Mesendoderm (in vitro differentiated cells): ENCODE measurements at regions not wholly inside any gene's neighbourhood (a gene's known extent, or its start where the extent isn't known, plus 50 kb on each side); places are given as distances from the start of the nearest gene placed in this dataset.

Experiments
- DNase-seq: peaks from one replicate; pipeline ENCODE4 v3.0.0; 2013
- H2AK5ac ChIP-seq: 2 replicates; pipeline ENCODE4 v1.6.1; 2013; ENCODE audit warnings: low read length, inconsistent platforms
- H2BK120ac ChIP-seq: 2 replicates; pipeline ENCODE4 v1.6.1; 2013; ENCODE audit warnings: low read depth, mild to moderate bottlenecking, low read length, moderate library complexity, mixed read lengths
- H2BK15ac ChIP-seq: replicated peaks from 2 replicates; pipeline ENCODE4 v1.6.1; 2013; ENCODE audit warnings: low read depth, mild to moderate bottlenecking, moderate library complexity
- H2BK5ac ChIP-seq: 2 replicates; pipeline ENCODE4 v1.6.1; 2013; ENCODE audit warnings: low read length, inconsistent platforms
- H3K18ac ChIP-seq: 2 replicates; pipeline ENCODE4 v1.6.1; 2013; ENCODE audit warnings: mild to moderate bottlenecking, low read length, mixed read lengths
- H3K23ac ChIP-seq: one replicate; pipeline ENCODE4 v1.6.1; 2013; ENCODE audit warnings: low read length
- H3K27ac ChIP-seq: 2 replicates; pipeline ENCODE4 v1.5.1; 2013; ENCODE audit warnings: low read depth, mild to moderate bottlenecking, inconsistent platforms, low read length, moderate library complexity
- H3K27me3 ChIP-seq: 2 replicates; pipeline ENCODE4 v1.6.1; 2013; ENCODE audit warnings: low read length, control low read depth, mild to moderate bottlenecking, inconsistent platforms; ENCODE audit not compliant: insufficient read depth, poor library complexity
- H3K36me3 ChIP-seq: 2 replicates; pipeline ENCODE4 v1.6.1; 2013; ENCODE audit warnings: low read length, inconsistent platforms; ENCODE audit not compliant: control insufficient read depth, insufficient read depth
- H3K4ac ChIP-seq: one replicate; pipeline ENCODE4 v1.6.1; 2013; ENCODE audit warnings: low read depth, mild to moderate bottlenecking, low read length, moderate library complexity
- H3K4me1 ChIP-seq: 2 replicates; pipeline ENCODE4 v1.6.1; 2013; ENCODE audit warnings: low read depth, low read length, inconsistent platforms; ENCODE audit not compliant: control insufficient read depth
- H3K4me2 ChIP-seq: 2 replicates; pipeline ENCODE4 v1.6.1; 2013; ENCODE audit warnings: low read length
- H3K4me3 ChIP-seq: 2 replicates; pipeline ENCODE4 v1.5.1; 2013; ENCODE audit warnings: mild to moderate bottlenecking, low read length
- H3K56ac ChIP-seq: one replicate; pipeline ENCODE4 v1.6.1; 2013; ENCODE audit warnings: low read length
- H3K79me1 ChIP-seq: 2 replicates; pipeline ENCODE4 v1.6.1; 2013; ENCODE audit warnings: low read length, inconsistent platforms
- H3K79me2 ChIP-seq: 2 replicates; pipeline ENCODE4 v1.6.1; 2013; ENCODE audit warnings: mild to moderate bottlenecking, low read length; ENCODE audit not compliant: control insufficient read depth, insufficient read depth
- H3K9ac ChIP-seq: 2 replicates; pipeline ENCODE4 v1.6.1; 2013; ENCODE audit warnings: low read length, inconsistent platforms
- H4K5ac ChIP-seq: one replicate; pipeline ENCODE4 v1.6.1; 2013; ENCODE audit warnings: low read length
- H4K8ac ChIP-seq: one replicate; pipeline ENCODE4 v1.6.1; 2013; ENCODE audit warnings: low read depth, mild to moderate bottlenecking, control low read depth, low read length, moderate library complexity
- WGBS: extraction: QIAGEN DNeasy Blood & Tissue Kit; methylation state at CpG from one replicate; pipeline ENCODE4 v1.1.7; 2013; ENCODE audit warnings: low lambda C conversion rate, missing lambda C conversion rate; ENCODE audit not compliant: insufficient coverage; ENCODE audit errors: extremely low coverage; 5-methylcytosine and 5-hydroxymethylcytosine counted together

DNA sequence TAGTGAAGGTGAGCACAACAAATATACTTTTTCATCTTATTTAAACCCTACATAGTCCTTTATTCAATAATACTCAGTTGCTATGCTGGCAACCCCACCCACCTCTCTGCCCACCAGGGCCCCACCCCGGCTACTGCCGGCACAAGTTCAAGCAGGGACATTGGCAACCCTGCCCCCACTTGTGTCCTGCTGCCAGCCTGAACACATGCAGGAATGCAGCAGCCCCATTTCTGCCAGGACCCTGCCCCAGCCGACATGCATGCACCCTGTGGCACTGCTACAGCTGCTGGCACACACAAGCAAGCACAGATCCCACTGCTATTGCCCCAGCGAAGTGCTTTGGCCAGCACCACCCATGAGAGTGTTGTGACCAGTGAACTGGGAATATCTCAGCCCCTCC, 289.8 kb downstream of the COG6 start:
- Histone ChIP-seq H2AK5ac (no peak overlapping the region), H3K4ac (no peak overlapping the region), H3K18ac (no peak overlapping the region), H3K36me3 (no peaks in the 10 kb centered on the region), H2BK15ac (no peak overlapping the region), H3K4me1 (no peaks in the 10 kb centered on the region), H3K79me2 (no peaks in the 10 kb centered on the region), H4K5ac (no peak overlapping the region), H3K4me3 (no peak overlapping the region), H3K4me2 (no peak overlapping the region), H3K56ac (no peak overlapping the region), H3K23ac (no peak overlapping the region), H3K79me1 (no peaks in the 10 kb centered on the region), H2BK5ac (no peak overlapping the region), H3K27ac (no peak overlapping the region), H3K9ac (no peak overlapping the region), H4K8ac (no peak overlapping the region), H2BK120ac (no peak overlapping the region), H3K27me3 (no peaks in the 10 kb centered on the region)
- DNase-seq = no peak
- WGBS = no CpG with 5 or more reads among the region's 4 CpGs

DNA sequence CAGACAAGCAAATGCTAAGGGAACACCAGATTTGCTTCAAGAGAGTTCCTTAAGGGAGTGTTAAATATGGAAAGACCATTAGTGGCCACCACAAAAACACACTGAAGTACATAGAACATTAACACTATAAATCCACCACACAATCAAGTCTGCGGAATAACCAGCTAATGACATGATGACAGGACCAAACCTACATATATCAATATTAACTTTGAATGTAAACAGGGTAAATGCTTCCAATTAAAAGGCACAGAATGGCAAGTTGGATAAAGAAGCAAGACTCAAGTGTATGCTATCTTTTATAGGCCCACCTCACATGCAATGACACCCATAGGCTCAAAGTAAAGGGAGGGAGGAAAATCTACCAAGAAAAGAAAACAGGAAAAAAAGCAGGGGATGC, 291.3 kb downstream of the COG6 start:
- Histone ChIP-seq H3K27me3 (no peaks in the 10 kb centered on the region), H3K79me2 (no peaks in the 10 kb centered on the region), H3K27ac (no peak overlapping the region), H3K4me3 (no peak overlapping the region), H2BK5ac (no peak overlapping the region), H3K9ac (no peak overlapping the region), H3K4me1 (no peaks in the 10 kb centered on the region), H3K4me2 (no peak overlapping the region), H3K18ac (no peak overlapping the region), H3K56ac (no peak overlapping the region), H2AK5ac (no peak overlapping the region), H3K36me3 (no peaks in the 10 kb centered on the region), H4K5ac (no peak overlapping the region), H2BK120ac (no peak overlapping the region), H3K23ac (no peak overlapping the region), H3K4ac (no peak overlapping the region), H4K8ac (no peak overlapping the region), H3K79me1 (no peaks in the 10 kb centered on the region), H2BK15ac (no peak overlapping the region)
- no peak for DNase-seq
- no CpG with 5 or more reads among the region's 1 CpG for WGBS

DNA sequence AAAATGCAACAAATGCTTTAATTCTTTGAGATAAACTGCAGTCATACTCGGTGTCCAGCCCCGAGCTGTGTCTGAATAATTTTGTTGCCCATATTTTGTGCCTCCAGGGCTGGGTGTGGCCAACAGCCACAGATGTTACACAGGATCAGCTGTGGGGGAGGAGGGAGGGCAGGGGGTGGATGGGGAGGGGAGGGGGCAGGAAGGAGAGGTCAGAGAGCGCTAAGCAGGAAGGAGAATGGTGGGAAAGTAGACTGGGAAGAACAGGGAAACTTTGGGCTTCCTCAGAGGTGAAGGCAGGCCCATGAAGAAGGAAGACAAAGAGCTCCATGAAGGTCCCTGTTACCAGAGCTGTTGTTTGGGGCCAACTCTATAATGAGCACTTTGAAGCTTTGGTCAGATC, 295.8 kb downstream of the COG6 start:
- no peak overlapping the region for H3K4me3 ChIP-seq
- no peaks in the 10 kb centered on the region for H3K79me1 ChIP-seq
- H4K5ac ChIP-seq = no peak overlapping the region
- H3K23ac ChIP-seq = no peak overlapping the region
- H2BK120ac ChIP-seq = no peak overlapping the region
- H4K8ac ChIP-seq = no peak overlapping the region
- no peak overlapping the region for H3K56ac ChIP-seq
- H2BK15ac ChIP-seq = no peak overlapping the region
- no peak overlapping the region for H3K18ac ChIP-seq
- H3K36me3 ChIP-seq = no peaks in the 10 kb centered on the region
- no peak overlapping the region for H3K9ac ChIP-seq
- WGBS = no CpG with 5 or more reads among the region's 3 CpGs
- no peak overlapping the region for H3K27ac ChIP-seq
- no peaks in the 10 kb centered on the region for H3K4me1 ChIP-seq
- DNase-seq = no peak
- H3K4me2 ChIP-seq = no peak overlapping the region
- no peak overlapping the region for H2AK5ac ChIP-seq
- no peaks in the 10 kb centered on the region for H3K79me2 ChIP-seq
- no peak overlapping the region for H3K4ac ChIP-seq
- no peaks in the 10 kb centered on the region for H3K27me3 ChIP-seq
- H2BK5ac ChIP-seq = no peak overlapping the region

DNA sequence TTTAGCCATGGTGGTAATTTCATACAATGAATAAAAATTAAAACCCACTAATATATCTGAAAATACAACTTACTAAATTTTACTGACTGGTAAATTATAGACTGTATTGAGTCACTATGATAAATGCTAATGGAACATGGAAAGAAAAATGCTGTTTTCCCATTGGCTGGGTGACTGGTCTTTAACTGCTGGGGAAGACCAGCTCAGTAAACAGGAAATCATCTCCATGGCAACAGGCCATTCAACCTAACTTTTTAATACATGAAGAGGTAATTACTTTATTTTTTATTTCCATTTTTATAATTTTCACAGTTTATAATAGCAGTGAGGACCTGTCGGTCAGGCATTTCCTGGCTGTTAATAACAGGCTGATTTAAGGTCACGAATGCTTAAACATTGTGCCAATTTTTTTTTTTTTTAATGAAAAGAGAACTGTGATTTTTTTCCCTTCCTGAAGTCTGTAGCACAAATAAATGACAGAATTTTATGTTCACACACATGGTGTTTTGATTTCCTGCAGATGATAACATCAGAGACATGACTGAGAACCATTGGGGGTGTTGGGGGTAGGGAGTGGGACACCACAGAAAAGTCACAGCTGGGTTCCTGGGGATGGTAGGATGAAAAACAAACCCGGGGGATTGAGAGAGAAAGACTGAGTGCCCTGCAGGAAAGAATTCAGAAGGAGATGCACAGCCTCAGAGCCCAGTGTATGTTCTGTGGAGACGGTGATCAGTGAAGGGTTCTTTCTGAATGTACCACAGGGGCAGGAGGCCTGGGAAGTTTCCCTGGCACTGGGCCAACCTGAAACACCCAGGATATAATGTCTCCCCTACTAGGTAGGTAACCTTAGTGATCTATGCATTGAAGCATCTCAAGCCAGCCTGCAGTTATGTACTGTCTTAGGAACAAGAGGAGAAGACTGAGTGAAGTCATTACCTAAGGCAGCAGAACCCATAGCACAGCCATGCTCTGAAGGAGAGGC, 297.1 kb downstream of the COG6 start:
- Histone ChIP-seq H4K5ac (no peak overlapping the region), H3K4ac (no peak overlapping the region), H3K18ac (no peak overlapping the region), H3K36me3 (no peaks in the 10 kb centered on the region), H3K79me2 (no peaks in the 10 kb centered on the region), H3K4me2 (no peak overlapping the region), H3K4me1 (no peaks in the 10 kb centered on the region), H3K4me3 (no peak overlapping the region), H4K8ac (no peak overlapping the region), H2BK120ac (no peak overlapping the region), H3K27ac (no peak overlapping the region), H3K79me1 (no peaks in the 10 kb centered on the region), H3K27me3 (no peaks in the 10 kb centered on the region), H3K56ac (no peak overlapping the region), H2AK5ac (no peak overlapping the region), H2BK15ac (no peak overlapping the region), H2BK5ac (no peak overlapping the region), H3K23ac (no peak overlapping the region), H3K9ac (no peak overlapping the region)
- DNase-seq = peak; percentile 54
- WGBS = no CpG with 5 or more reads among the region's 4 CpGs

DNA sequence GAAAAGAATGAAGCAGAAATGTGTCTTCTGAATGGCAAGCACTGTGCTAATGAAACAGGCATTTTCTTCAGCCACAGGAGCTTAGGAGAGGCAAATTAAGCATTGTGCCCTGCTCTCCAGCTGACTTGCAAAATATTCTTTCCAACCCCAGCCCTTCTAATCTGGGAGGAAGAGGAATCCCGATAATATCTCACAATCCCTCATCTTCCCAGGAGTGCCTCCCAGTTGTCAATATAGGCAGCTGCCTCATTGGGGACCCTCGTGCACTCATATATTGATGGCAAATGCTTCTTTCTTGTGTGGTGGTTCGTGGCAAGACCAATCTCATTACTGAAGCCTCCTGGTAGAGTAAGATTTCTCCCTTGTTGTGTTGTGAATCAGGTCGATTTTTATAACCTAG, 299.0 kb downstream of the COG6 start:
- WGBS = no CpG with 5 or more reads among the region's 4 CpGs
- no peak overlapping the region for H3K4me3 ChIP-seq
- no peak overlapping the region for H2AK5ac ChIP-seq
- no peaks in the 10 kb centered on the region for H3K79me2 ChIP-seq
- no peak overlapping the region for H2BK5ac ChIP-seq
- DNase-seq = no peak
- H3K56ac ChIP-seq = no peak overlapping the region
- no peak overlapping the region for H3K23ac ChIP-seq
- H4K5ac ChIP-seq = no peak overlapping the region
- H2BK120ac ChIP-seq = no peak overlapping the region
- H4K8ac ChIP-seq = no peak overlapping the region
- no peaks in the 10 kb centered on the region for H3K4me1 ChIP-seq
- no peak overlapping the region for H3K9ac ChIP-seq
- no peaks in the 10 kb centered on the region for H3K79me1 ChIP-seq
- no peaks in the 10 kb centered on the region for H3K27me3 ChIP-seq
- no peaks in the 10 kb centered on the region for H3K36me3 ChIP-seq
- H3K27ac ChIP-seq = no peak overlapping the region
- H3K4me2 ChIP-seq = no peak overlapping the region
- no peak overlapping the region for H2BK15ac ChIP-seq
- no peak overlapping the region for H3K18ac ChIP-seq
- no peak overlapping the region for H3K4ac ChIP-seq

DNA sequence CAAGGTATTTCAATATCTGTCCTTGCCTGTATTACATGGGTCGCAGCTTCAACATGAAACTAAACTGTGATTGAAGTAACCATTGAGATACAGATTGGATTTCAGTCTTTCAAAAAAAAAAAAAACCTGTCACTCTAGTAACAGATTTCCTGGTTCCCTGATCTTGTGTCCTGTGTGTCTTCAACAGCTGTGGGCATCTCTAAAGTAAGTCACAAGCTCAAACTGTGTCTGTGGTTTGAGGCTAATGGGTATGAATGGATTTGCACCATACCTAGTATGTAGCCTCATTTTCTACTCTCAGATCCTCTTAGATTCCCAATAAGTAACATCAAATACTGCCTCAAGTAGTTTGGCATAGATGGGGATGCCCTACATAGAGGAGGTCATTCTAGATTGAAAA, 300.1 kb downstream of the COG6 start:
- no peak overlapping the region for H3K4me3 ChIP-seq
- H3K79me1 ChIP-seq = no peaks in the 10 kb centered on the region
- no peaks in the 10 kb centered on the region for H3K27me3 ChIP-seq
- no peaks in the 10 kb centered on the region for H3K79me2 ChIP-seq
- no peak for DNase-seq
- no peak overlapping the region for H4K8ac ChIP-seq
- no peak overlapping the region for H3K9ac ChIP-seq
- no peak overlapping the region for H3K56ac ChIP-seq
- H2BK5ac ChIP-seq = no peak overlapping the region
- no peak overlapping the region for H3K18ac ChIP-seq
- no peak overlapping the region for H3K4me2 ChIP-seq
- H3K4me1 ChIP-seq = no peaks in the 10 kb centered on the region
- H3K27ac ChIP-seq = no peak overlapping the region
- no CpG with 5 or more reads among the region's 1 CpG for WGBS
- no peak overlapping the region for H4K5ac ChIP-seq
- H3K4ac ChIP-seq = no peak overlapping the region
- no peak overlapping the region for H2BK15ac ChIP-seq
- H2AK5ac ChIP-seq = no peak overlapping the region
- no peak overlapping the region for H3K23ac ChIP-seq
- H2BK120ac ChIP-seq = no peak overlapping the region
- H3K36me3 ChIP-seq = no peaks in the 10 kb centered on the region
